OCI-LY1 (cell line): ENCODE measurements at regions not wholly inside any gene's neighbourhood (a gene's known extent, or its start where the extent isn't known, plus 50 kb on each side); places are given as distances from the start of the nearest gene placed in this dataset.

Experiments used
- H2AFZ ChIP-seq: fragments of 200-600 bp; sonication (generic), shearing (Covaris generic); 2 replicates; pipeline ENCODE4 v1.6.0; 2014; ENCODE audit warnings: antibody characterized with exemption, mild to moderate bottlenecking, low read length
- H3F3A ChIP-seq: fragments of 200-600 bp; sonication (generic), shearing (Covaris generic); 2 replicates; pipeline ENCODE4 v1.6.0; 2014; ENCODE audit warnings: mild to moderate bottlenecking, antibody characterized with exemption, low read length, moderate library complexity; ENCODE audit not compliant: insufficient read depth
- H3K27ac ChIP-seq: fragments of 200-600 bp; sonication (generic); 2 replicates; pipeline ENCODE4 v1.5.1; 2014; ENCODE audit warnings: low read length, mixed run types, mild to moderate bottlenecking, low read depth; ENCODE audit not compliant: poor library complexity, severe bottlenecking
- H3K27me3 ChIP-seq: fragments of 200-600 bp; sonication (generic); 2 replicates; pipeline ENCODE4 v1.6.0; 2014; ENCODE audit warnings: antibody characterized with exemption, mild to moderate bottlenecking, low read length, moderate library complexity; ENCODE audit not compliant: insufficient read depth
- H3K36me3 ChIP-seq: fragments of 200-600 bp; sonication (generic); 2 replicates; pipeline ENCODE4 v1.6.1; 2014; ENCODE audit warnings: mild to moderate bottlenecking, antibody characterized with exemption, low read length, moderate library complexity, mixed read lengths; ENCODE audit not compliant: insufficient read depth
- H3K4me1 ChIP-seq: fragments of 200-600 bp; sonication (generic); 2 replicates; pipeline ENCODE4 v1.5.1; 2014; ENCODE audit warnings: mild to moderate bottlenecking, low read length, moderate library complexity; ENCODE audit not compliant: insufficient read depth, severe bottlenecking
- H3K4me2 ChIP-seq: fragments of 200-600 bp; sonication (generic), shearing (Covaris generic); 2 replicates; pipeline ENCODE4 v1.6.1; 2014; ENCODE audit warnings: low read length
- H3K4me3 ChIP-seq: fragments of 200-600 bp; sonication (generic); 2 replicates; pipeline ENCODE4 v1.5.1; 2014; ENCODE audit warnings: low read length, low read depth, mild to moderate bottlenecking, mixed read lengths; ENCODE audit not compliant: poor library complexity, severe bottlenecking
- H3K79me2 ChIP-seq: fragments of 200-600 bp; shearing (Covaris generic); 2 replicates; pipeline ENCODE4 v1.6.1; 2016; ENCODE audit warnings: mixed run types, low read length, mixed read lengths; ENCODE audit not compliant: insufficient read depth
- H3K9ac ChIP-seq: fragments of 200-600 bp; sonication (generic), shearing (Covaris generic); 2 replicates; pipeline ENCODE4 v1.6.1; 2014; ENCODE audit warnings: mild to moderate bottlenecking, low read length, mixed read lengths
- H3K9me2 ChIP-seq: fragments of 200-600 bp; sonication (generic), shearing (Covaris generic); 2 replicates; pipeline ENCODE4 v1.6.1; 2014; ENCODE audit warnings: low read depth, mild to moderate bottlenecking, low read length, mixed read lengths
- H3K9me3 ChIP-seq: fragments of 200-600 bp; shearing (Covaris generic); 2 replicates; pipeline ENCODE4 v1.6.1; 2014; ENCODE audit warnings: low read length, mixed read lengths
- H4K20me1 ChIP-seq: fragments of 200-600 bp; sonication (generic), shearing (Covaris generic); 2 replicates; pipeline ENCODE4 v1.6.0; 2016; ENCODE audit warnings: mild to moderate bottlenecking, low read length; ENCODE audit not compliant: insufficient read depth
- CTCF ChIP-seq: fragments of 200-600 bp; sonication (generic), shearing (Covaris generic); IDR thresholded peaks from 2 replicates; pipeline ENCODE4 v1.5.1; 2017; ENCODE audit warnings: mild to moderate bottlenecking, antibody characterized with exemption, low read length, moderate library complexity, mixed read lengths
- EZH2 ChIP-seq: fragments of 200-600 bp; sonication (generic), shearing (Covaris generic); IDR thresholded peaks from 2 replicates; pipeline ENCODE4 v1.8.0; 2017; ENCODE audit warnings: borderline replicate concordance, mixed run types, mild to moderate bottlenecking, antibody characterized with exemption, low read length, moderate library complexity, mixed read lengths

DNA sequence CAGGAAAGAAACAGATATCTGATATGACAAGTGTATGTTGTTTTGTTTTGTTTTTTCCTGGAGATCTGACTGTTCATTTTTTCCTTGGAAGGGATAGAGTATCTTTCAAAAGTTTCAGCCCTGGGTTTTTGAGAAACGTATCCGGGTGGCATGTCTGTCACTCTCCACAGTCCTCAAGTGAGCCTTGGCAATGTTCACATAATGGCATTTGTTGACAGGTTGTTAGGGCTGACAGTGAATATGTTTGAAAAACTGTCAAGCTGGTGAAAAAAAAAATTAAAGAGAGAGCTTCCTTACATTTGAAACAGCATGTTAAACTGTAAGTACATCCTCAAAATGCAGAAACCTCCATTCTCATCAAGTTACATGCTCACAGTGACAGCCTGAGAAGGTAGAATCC is 113.0 kb upstream of the DYNLRB2 start:
- Histone ChIP-seq H3K27me3 (no peaks in the 10 kb centered on the region), H3F3A (no peaks in the 10 kb centered on the region), H2AFZ (no peak overlapping the region), H3K4me3 (no peak overlapping the region), H3K79me2 (no peaks in the 10 kb centered on the region), H3K4me1 (no peaks in the 10 kb centered on the region), H3K36me3 (no peaks in the 10 kb centered on the region), H4K20me1 (no peaks in the 10 kb centered on the region), H3K4me2 (no peak overlapping the region), H3K27ac (no peak overlapping the region), H3K9ac (no peak overlapping the region), H3K9me3 (no peaks in the 10 kb centered on the region), H3K9me2 (no peaks in the 10 kb centered on the region)
- TF ChIP-seq EZH2 (no peak), CTCF (no peak)

DNA sequence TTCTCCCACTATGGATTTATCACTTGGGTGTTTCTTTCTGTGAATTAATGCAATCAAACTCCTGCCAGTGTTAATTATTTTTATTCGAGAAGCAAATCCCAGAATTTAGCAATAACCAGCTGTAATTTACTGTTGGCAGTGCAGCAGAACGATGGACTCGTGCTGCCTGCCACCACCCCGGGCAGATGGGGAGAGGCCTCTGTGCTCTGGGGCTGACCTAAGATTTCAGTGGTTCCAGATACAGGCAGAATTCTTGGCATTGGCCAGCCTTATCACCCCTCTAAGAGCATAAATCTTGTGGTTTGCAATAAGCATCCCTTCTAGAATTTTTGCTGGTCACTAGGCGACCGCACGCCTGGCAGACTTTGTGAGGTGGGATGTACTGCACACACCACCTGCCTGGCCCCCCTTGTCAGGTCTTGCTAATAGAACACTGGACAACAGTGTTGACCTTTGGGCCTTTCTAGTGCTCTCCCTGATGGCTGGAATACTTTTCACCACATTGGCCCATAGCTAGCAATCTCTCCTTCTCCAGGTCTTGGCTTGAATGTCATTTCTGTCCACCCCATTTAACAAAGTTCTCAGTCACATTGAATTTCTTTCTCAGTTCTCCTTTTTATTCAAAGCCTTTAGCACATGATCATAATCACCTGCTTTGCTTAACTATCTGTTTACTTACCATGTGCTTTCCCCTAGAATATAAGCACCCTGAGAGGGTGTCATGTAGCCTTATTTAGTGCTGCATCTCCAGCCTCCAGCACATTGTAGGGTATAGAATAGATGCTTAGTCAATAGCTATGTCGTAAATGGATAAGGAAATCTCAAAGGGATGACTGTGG is 122.1 kb upstream of the DYNLRB2 start:
- Histone ChIP-seq H3K4me1 (no peaks in the 10 kb centered on the region), H3K27me3 (no peaks in the 10 kb centered on the region), H3F3A (no peaks in the 10 kb centered on the region), H3K4me2 (no peak overlapping the region), H3K27ac (no peak overlapping the region), H2AFZ (no peak overlapping the region), H4K20me1 (no peaks in the 10 kb centered on the region), H3K9me2 (no peaks in the 10 kb centered on the region), H3K4me3 (no peak overlapping the region), H3K79me2 (no peaks in the 10 kb centered on the region), H3K9me3 (no peaks in the 10 kb centered on the region), H3K36me3 (no peaks in the 10 kb centered on the region), H3K9ac (no peak overlapping the region)
- TF ChIP-seq CTCF (no peak), EZH2 (no peak)

DNA sequence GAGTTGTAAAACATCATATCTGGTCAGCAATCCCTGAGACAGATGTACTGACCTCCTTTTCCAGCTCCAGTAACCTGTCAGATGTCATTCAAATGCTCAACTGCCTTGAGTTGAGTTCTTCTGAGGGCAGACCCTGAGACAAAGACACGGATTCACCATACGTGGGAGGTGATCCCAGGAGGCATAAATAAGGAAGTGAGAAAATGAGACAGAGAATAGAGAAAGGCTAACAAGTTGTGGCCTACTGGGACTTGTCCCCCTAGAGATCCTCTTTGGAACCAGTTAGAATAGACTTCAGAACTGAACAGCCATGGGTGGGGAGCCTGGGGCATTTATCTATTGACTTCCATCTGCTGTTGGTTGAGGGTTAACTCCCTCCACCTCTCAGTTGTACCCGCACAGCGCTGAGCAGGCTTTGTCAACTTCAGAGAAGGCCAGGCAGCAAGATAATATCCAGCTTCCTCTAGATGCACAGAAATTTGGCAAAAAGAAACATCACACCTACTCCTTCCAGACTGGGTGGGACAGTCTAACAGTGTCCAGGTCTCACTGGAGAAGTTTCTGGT is 123.0 kb upstream of the DYNLRB2 start:
- Histone ChIP-seq H3K9me3 (no peaks in the 10 kb centered on the region), H3K9me2 (no peaks in the 10 kb centered on the region)
- no peak for TF ChIP-seq EZH2
- TF ChIP-seq CTCF = no peak

More for the DNA sequence above, 123.0 kb upstream of the DYNLRB2 start:
- Histone ChIP-seq H3K9ac (no peak overlapping the region), H3F3A (no peaks in the 10 kb centered on the region), H4K20me1 (no peaks in the 10 kb centered on the region), H3K79me2 (no peaks in the 10 kb centered on the region), H2AFZ (no peak overlapping the region), H3K27ac (no peak overlapping the region), H3K27me3 (no peaks in the 10 kb centered on the region), H3K4me2 (no peak overlapping the region), H3K4me3 (no peak overlapping the region), H3K36me3 (no peaks in the 10 kb centered on the region), H3K4me1 (no peaks in the 10 kb centered on the region)
